ENCODE measurements at regions not wholly inside any gene's neighbourhood (a gene's known extent, or its start where the extent isn't known, plus 50 kb on each side); places are given as distances from the start of the nearest gene placed in this dataset.

DNA sequence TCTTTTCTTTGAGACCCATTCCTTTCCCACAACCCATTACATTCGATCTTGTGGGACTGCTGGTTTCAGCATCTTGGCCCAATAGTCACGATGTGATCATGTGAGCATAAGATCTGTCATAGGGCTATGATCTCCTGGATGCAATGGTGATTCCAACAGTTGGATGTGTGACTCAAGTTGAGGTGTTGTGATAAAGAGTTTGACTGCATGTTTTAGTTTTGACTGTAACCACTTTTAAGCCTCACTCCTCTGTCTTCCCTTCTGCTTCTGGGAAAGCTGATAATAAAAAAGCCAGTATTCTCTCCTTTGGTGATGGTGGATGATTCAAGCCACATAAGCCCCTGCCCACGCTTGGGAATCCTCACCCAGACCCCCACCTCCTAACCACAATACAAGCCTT, 117.0 kb upstream of the ASCC3 start:
- TF ChIP-seq, protein P1, sequence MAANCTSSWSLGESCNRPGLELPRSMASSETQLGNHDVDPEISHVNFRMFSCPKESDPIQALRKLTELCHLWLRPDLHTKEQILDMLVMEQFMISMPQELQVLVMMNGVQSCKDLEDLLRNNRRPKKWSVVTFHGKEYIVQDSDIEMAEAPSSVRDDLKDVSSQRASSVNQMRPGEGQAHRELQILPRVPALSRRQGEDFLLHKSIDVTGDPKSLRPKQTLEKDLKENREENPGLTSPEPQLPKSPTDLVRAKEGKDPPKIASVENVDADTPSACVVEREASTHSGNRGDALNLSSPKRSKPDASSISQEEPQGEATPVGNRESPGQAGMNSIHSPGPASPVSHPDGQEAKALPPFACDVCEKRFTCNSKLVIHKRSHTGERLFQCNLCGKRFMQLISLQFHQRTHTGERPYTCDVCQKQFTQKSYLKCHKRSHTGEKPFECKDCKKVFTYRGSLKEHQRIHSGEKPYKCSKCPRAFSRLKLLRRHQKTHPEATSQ (tag by site-specific recombination; IDR thresholded peaks at IDR 0.05): no peak
- TF ChIP-seq ZNF776 (tag by site-specific recombination; IDR thresholded peaks at IDR 0.05; ENCODE audit: borderline replicate concordance): no peak
- TF ChIP-seq ZNF664 (tag by site-specific recombination; IDR thresholded peaks at IDR 0.05): no peak
- TF ChIP-seq, protein P2, sequence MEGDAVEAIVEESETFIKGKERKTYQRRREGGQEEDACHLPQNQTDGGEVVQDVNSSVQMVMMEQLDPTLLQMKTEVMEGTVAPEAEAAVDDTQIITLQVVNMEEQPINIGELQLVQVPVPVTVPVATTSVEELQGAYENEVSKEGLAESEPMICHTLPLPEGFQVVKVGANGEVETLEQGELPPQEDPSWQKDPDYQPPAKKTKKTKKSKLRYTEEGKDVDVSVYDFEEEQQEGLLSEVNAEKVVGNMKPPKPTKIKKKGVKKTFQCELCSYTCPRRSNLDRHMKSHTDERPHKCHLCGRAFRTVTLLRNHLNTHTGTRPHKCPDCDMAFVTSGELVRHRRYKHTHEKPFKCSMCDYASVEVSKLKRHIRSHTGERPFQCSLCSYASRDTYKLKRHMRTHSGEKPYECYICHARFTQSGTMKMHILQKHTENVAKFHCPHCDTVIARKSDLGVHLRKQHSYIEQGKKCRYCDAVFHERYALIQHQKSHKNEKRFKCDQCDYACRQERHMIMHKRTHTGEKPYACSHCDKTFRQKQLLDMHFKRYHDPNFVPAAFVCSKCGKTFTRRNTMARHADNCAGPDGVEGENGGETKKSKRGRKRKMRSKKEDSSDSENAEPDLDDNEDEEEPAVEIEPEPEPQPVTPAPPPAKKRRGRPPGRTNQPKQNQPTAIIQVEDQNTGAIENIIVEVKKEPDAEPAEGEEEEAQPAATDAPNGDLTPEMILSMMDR (tag by site-specific recombination; IDR thresholded peaks at IDR 0.05): no peak
- no peak for TF ChIP-seq OSR2 (tag by site-specific recombination; IDR thresholded peaks at IDR 0.05)
- no peak for TF ChIP-seq ZNF623 (tag by site-specific recombination; IDR thresholded peaks at IDR 0.05)
- TF ChIP-seq, protein P3, sequence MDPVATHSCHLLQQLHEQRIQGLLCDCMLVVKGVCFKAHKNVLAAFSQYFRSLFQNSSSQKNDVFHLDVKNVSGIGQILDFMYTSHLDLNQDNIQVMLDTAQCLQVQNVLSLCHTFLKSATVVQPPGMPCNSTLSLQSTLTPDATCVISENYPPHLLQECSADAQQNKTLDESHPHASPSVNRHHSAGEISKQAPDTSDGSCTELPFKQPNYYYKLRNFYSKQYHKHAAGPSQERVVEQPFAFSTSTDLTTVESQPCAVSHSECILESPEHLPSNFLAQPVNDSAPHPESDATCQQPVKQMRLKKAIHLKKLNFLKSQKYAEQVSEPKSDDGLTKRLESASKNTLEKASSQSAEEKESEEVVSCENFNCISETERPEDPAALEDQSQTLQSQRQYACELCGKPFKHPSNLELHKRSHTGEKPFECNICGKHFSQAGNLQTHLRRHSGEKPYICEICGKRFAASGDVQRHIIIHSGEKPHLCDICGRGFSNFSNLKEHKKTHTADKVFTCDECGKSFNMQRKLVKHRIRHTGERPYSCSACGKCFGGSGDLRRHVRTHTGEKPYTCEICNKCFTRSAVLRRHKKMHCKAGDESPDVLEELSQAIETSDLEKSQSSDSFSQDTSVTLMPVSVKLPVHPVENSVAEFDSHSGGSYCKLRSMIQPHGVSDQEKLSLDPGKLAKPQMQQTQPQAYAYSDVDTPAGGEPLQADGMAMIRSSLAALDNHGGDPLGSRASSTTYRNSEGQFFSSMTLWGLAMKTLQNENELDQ (tag by site-specific recombination; IDR thresholded peaks at IDR 0.05; ENCODE audit: low read depth): no peak
- TF ChIP-seq ZNF596 (tag by site-specific recombination; IDR thresholded peaks at IDR 0.05): no peak
- TF ChIP-seq MEIS1 (CRISPR knock-in tag; IDR thresholded peaks at IDR 0.05; ENCODE audit: borderline replicate concordance): no peak
- TF ChIP-seq, protein P4, sequence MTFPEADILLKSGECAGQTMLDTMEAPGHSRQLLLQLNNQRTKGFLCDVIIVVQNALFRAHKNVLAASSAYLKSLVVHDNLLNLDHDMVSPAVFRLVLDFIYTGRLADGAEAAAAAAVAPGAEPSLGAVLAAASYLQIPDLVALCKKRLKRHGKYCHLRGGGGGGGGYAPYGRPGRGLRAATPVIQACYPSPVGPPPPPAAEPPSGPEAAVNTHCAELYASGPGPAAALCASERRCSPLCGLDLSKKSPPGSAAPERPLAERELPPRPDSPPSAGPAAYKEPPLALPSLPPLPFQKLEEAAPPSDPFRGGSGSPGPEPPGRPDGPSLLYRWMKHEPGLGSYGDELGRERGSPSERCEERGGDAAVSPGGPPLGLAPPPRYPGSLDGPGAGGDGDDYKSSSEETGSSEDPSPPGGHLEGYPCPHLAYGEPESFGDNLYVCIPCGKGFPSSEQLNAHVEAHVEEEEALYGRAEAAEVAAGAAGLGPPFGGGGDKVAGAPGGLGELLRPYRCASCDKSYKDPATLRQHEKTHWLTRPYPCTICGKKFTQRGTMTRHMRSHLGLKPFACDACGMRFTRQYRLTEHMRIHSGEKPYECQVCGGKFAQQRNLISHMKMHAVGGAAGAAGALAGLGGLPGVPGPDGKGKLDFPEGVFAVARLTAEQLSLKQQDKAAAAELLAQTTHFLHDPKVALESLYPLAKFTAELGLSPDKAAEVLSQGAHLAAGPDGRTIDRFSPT (tag by site-specific recombination; IDR thresholded peaks at IDR 0.05): no peak
- TF ChIP-seq ZNF184 (tag by site-specific recombination; IDR thresholded peaks at IDR 0.05): no peak
- TF ChIP-seq, protein P5, sequence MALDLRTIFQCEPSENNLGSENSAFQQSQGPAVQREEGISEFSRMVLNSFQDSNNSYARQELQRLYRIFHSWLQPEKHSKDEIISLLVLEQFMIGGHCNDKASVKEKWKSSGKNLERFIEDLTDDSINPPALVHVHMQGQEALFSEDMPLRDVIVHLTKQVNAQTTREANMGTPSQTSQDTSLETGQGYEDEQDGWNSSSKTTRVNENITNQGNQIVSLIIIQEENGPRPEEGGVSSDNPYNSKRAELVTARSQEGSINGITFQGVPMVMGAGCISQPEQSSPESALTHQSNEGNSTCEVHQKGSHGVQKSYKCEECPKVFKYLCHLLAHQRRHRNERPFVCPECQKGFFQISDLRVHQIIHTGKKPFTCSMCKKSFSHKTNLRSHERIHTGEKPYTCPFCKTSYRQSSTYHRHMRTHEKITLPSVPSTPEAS (tag by site-specific recombination; IDR thresholded peaks at IDR 0.05): no peak
- TF ChIP-seq YY2 (tag by site-specific recombination; IDR thresholded peaks at IDR 0.05): no peak
- TF ChIP-seq ZNF114 (tag by site-specific recombination; IDR thresholded peaks at IDR 0.05): no peak
- TF ChIP-seq ZNF677 (tag by site-specific recombination; IDR thresholded peaks at IDR 0.05): no peak
- TF ChIP-seq ZNF521 (tag by site-specific recombination; IDR thresholded peaks at IDR 0.05): no peak
- no peak for TF ChIP-seq ZNF292 (tag by site-specific recombination; IDR thresholded peaks at IDR 0.05; ENCODE audit: borderline replicate concordance, low read depth)
- TF ChIP-seq ZNF777 (tag by site-specific recombination; IDR thresholded peaks at IDR 0.05; ENCODE audit: borderline replicate concordance): no peak
- ChIA-PET POLR2A (no interaction called here), CTCF (interaction anchor here (0.5 kb wide), 1 partner anchor 113 kb away, joined by 3 read pairs; no protein-coding TSS in a partner anchor)
- no peak overlapping the region for H3K27ac ChIP-seq (ENCODE audit: extremely low read depth, low read depth, low read length)
- no peaks in the 10 kb centered on the region for H3K4me1 ChIP-seq (ENCODE audit: control insufficient read depth, insufficient read depth, low read length)
- H3K36me3 ChIP-seq (ENCODE audit: control insufficient read depth in 2 of 2, insufficient read depth in 1 of 2, low read length in 2 of 2): no peaks in the 10 kb centered on the region
- H3K9me3 ChIP-seq (ENCODE audit: control insufficient read depth, insufficient read depth, low read depth, low read length): no peaks in the 10 kb centered on the region
- H3K4me3 ChIP-seq (ENCODE audit: low read depth, low read length): no peak overlapping the region
